ENCODE measurements at regions not wholly inside any gene's neighbourhood (a gene's known extent, or its start where the extent isn't known, plus 50 kb on each side); places are given as distances from the start of the nearest gene placed in this dataset.
"Not testable (repeated sequence)": the region's sequence is repeated elsewhere in the genome, so short reads cannot be mapped to it uniquely, and the experiment has no call there.

DNA sequence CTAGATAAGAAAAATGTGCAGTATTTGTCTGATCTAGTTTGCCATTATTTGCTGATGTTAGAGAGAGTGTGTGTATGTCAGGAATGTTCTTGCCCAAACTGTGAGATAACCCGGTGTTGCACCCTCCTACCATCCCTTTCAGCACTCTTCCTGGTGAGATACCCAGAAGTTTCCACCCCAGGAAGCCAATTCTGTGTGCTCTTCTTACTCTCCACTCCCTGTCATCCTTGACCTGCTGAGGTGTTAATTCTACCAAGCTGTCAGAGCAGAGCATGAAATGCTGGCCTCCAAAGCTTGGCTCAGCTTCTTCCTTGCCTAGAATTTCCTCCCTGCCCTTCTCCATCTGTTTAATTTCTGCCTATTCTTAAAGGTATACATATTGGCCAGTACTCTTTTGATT, 237.3 kb upstream of the CNR1 start:
- Histone ChIP-seq H3K4me1 (ENCODE audit: control insufficient read depth in 3 of 3, insufficient read depth in 3 of 3, low read length in 3 of 3) (no peaks in the 10 kb centered on the region), H3K9me3 (ENCODE audit: control insufficient read depth in 3 of 3, low read length in 3 of 3) (no peaks in the 10 kb centered on the region), H3K27me3 (ENCODE audit: control insufficient read depth in 3 of 3, insufficient read depth in 3 of 3, low read length in 3 of 3) (no peaks in the 10 kb centered on the region), H3K27ac (ENCODE audit: low read depth, low read length) (no peak overlapping the region), H3K36me3 (ENCODE audit: control insufficient read depth in 3 of 3, insufficient read depth in 3 of 3, low read length in 3 of 3) (no peaks in the 10 kb centered on the region), H3K9ac (ENCODE audit: low read depth in 1 of 3, low read length in 3 of 3) (no peak overlapping the region), H3K4me3 (ENCODE audit: low read length in 3 of 3) (no peak overlapping the region)

DNA sequence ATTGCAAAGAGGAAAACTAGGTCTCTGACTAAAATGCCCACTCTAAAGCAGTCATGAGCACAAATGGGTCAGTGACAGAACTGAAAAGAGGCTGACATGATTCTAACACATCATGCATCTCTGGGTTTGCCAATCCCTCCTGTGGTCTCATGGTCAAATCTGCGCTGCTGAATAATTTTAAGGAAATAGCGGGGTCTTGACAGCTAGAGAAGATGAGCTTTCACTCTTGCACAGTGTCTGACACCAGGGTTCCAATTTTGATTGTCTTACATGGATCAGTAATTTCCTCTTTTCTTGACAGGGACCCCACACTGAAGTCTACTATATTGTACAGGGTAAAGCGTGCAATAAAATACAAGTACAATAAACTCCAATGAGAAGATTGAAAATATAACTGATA, 236.8 kb upstream of the CNR1 start:
- H3K9me3 ChIP-seq (ENCODE audit: control insufficient read depth in 3 of 3, low read length in 3 of 3): no peaks in the 10 kb centered on the region
- H3K4me1 ChIP-seq (ENCODE audit: control insufficient read depth in 3 of 3, insufficient read depth in 3 of 3, low read length in 3 of 3): no peaks in the 10 kb centered on the region
- no peaks in the 10 kb centered on the region for H3K36me3 ChIP-seq (ENCODE audit: control insufficient read depth in 3 of 3, insufficient read depth in 3 of 3, low read length in 3 of 3)
- no peak overlapping the region for H3K9ac ChIP-seq (ENCODE audit: low read depth in 1 of 3, low read length in 3 of 3)
- H3K27ac ChIP-seq (ENCODE audit: low read depth, low read length): no peak overlapping the region
- no peak overlapping the region for H3K4me3 ChIP-seq (ENCODE audit: low read length in 3 of 3)
- H3K27me3 ChIP-seq (ENCODE audit: control insufficient read depth in 3 of 3, insufficient read depth in 3 of 3, low read length in 3 of 3): no peaks in the 10 kb centered on the region

DNA sequence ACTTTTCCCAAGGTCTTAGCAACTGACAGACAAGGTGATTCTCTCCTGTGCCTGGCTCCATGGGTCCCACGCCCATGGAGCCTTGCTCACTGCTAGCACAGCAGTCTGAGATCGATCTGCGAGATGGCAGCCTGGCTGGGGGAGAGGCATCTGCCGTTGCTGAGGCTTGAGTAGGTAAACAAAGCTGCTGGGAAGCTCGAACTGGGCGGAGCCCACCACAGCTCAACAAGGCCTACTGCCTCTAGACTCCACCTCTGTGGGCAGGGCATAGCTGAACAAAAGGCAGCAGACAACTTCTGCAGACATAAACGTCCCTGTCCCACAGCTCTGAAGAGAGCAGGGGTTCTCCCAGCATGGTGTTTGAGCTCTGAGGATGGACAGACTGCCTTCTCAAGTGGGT, 224.9 kb upstream of the CNR1 start:
- not testable (repeated sequence) for H3K9me3 ChIP-seq (ENCODE audit: control insufficient read depth in 3 of 3, low read length in 3 of 3); H3K9ac ChIP-seq (ENCODE audit: low read depth in 1 of 3, low read length in 3 of 3); H3K4me3 ChIP-seq (ENCODE audit: low read length in 3 of 3); H3K36me3 ChIP-seq (ENCODE audit: control insufficient read depth in 3 of 3, insufficient read depth in 3 of 3, low read length in 3 of 3); H3K27me3 ChIP-seq (ENCODE audit: control insufficient read depth in 3 of 3, insufficient read depth in 3 of 3, low read length in 3 of 3); H3K4me1 ChIP-seq (ENCODE audit: control insufficient read depth in 3 of 3, insufficient read depth in 3 of 3, low read length in 3 of 3); H3K27ac ChIP-seq (ENCODE audit: low read depth, low read length)

DNA sequence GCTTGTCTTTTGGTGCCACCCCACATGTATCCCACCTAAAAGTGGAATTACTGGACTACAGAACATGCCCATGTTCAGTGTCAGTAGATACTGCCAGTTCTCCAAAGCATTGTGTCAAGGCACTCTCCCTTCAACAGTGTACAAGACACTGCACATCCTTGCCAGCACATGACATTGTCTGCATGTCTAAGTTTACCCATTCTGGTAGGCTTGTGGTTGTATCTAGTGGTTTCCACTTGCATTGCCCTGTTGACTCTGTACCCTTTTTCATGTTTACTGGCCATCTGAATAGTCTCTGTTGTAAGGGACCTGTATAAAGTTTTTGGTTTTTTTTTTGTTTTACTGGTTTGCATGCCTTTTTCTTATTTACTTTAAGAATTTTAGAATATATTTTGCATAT, 222.4 kb upstream of the CNR1 start:
- no peaks in the 10 kb centered on the region for H3K36me3 ChIP-seq (ENCODE audit: control insufficient read depth in 3 of 3, insufficient read depth in 3 of 3, low read length in 3 of 3)
- no peaks in the 10 kb centered on the region for H3K27me3 ChIP-seq (ENCODE audit: control insufficient read depth in 3 of 3, insufficient read depth in 3 of 3, low read length in 3 of 3)

DNA sequence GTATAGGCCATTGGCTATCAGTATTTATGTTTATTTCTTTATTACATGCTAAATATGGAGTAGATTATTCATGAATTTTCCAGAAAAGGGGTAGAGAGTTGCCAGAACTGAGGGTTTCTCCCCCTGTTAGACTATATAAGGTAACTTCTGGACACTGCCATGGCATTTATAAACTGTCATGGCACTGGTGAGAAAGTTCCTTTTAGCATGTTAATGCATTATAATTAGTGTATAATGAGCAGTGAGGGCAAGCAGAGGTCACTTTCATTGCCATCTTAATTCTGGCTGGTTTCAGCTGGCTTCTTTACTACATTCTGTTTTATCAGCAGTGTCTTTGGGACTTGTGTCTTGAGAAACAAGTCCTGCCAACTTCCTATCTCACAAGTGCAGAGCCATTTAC, 220.0 kb upstream of the CNR1 start:
- H3K4me1 ChIP-seq (ENCODE audit: control insufficient read depth in 3 of 3, insufficient read depth in 3 of 3, low read length in 3 of 3): no peaks in the 10 kb centered on the region
- no peak overlapping the region for H3K9ac ChIP-seq (ENCODE audit: low read depth in 1 of 3, low read length in 3 of 3)
- H3K27ac ChIP-seq (ENCODE audit: low read depth, low read length): no peak overlapping the region
- H3K27me3 ChIP-seq (ENCODE audit: control insufficient read depth in 3 of 3, insufficient read depth in 3 of 3, low read length in 3 of 3): no peaks in the 10 kb centered on the region
- no peak overlapping the region for H3K4me3 ChIP-seq (ENCODE audit: low read length in 3 of 3)
- no peaks in the 10 kb centered on the region for H3K36me3 ChIP-seq (ENCODE audit: control insufficient read depth in 3 of 3, insufficient read depth in 3 of 3, low read length in 3 of 3)
- H3K9me3 ChIP-seq (ENCODE audit: control insufficient read depth in 3 of 3, low read length in 3 of 3): no peaks in the 10 kb centered on the region

More for the DNA sequence above, 222.4 kb upstream of the CNR1 start:
- Histone ChIP-seq H3K4me3 (ENCODE audit: low read length in 3 of 3) (no peak overlapping the region), H3K9ac (ENCODE audit: low read depth in 1 of 3, low read length in 3 of 3) (no peak overlapping the region), H3K9me3 (ENCODE audit: control insufficient read depth in 3 of 3, low read length in 3 of 3) (no peaks in the 10 kb centered on the region), H3K27ac (ENCODE audit: low read depth, low read length) (no peak overlapping the region), H3K4me1 (ENCODE audit: control insufficient read depth in 3 of 3, insufficient read depth in 3 of 3, low read length in 3 of 3) (no peaks in the 10 kb centered on the region)

DNA sequence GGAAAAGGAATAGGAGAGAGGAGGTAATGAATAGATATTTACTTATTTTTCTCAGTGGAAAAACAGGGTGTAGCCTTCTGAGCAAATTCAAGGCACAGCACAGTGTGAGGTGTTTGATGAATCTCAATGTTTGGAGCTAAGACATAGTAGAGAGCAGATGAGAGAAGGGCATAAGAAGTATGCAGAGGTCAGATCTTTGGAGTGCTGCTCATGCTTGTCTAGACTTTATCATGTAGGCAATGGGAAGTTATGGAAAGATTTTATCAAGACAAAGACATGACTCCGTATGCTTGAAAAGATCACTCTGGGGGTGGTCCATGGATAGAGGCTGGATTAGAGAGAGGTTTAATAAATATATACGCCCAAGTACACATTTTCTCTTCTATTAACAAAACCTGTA, 217.0 kb upstream of the CNR1 start:
- Histone ChIP-seq H3K9me3 (ENCODE audit: control insufficient read depth in 3 of 3, low read length in 3 of 3) (no peaks in the 10 kb centered on the region), H3K27me3 (ENCODE audit: control insufficient read depth in 3 of 3, insufficient read depth in 3 of 3, low read length in 3 of 3) (no peaks in the 10 kb centered on the region), H3K4me1 (ENCODE audit: control insufficient read depth in 3 of 3, insufficient read depth in 3 of 3, low read length in 3 of 3) (peaks cover 0 to 2% (median 0%) of the 10 kb centered on the region in 3 donors), H3K27ac (ENCODE audit: low read depth, low read length) (no peak overlapping the region), H3K9ac (ENCODE audit: low read depth in 1 of 3, low read length in 3 of 3) (no peak overlapping the region), H3K4me3 (ENCODE audit: low read length in 3 of 3) (no peak overlapping the region), H3K36me3 (ENCODE audit: control insufficient read depth in 3 of 3, insufficient read depth in 3 of 3, low read length in 3 of 3) (no peaks in the 10 kb centered on the region)

DNA sequence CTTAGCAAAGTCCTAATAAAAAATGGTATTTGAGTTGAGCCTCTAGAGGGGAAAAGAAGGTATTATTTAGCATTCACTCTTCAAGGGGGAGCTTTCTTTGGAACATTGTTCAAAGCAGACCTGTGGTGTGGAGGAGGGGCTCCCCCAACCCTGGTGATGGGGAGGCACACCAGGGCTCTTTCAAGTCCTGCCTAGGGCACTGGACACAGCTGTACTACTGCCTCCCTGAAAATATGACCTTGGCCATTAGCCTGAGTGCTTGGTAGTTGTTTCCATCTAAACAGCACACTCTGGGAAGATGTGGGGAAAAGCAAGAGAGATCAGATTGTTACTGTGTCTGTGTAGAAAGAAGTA, 215.1 kb upstream of the CNR1 start:
- no peaks in the 10 kb centered on the region for H3K9me3 ChIP-seq (ENCODE audit: control insufficient read depth in 3 of 3, low read length in 3 of 3)
- H3K27ac ChIP-seq (ENCODE audit: low read depth, low read length): no peak overlapping the region
- H3K9ac ChIP-seq (ENCODE audit: low read depth in 1 of 3, low read length in 3 of 3): no peak overlapping the region
- no peak overlapping the region for H3K4me3 ChIP-seq (ENCODE audit: low read length in 3 of 3)
- no peaks in the 10 kb centered on the region for H3K36me3 ChIP-seq (ENCODE audit: control insufficient read depth in 3 of 3, insufficient read depth in 3 of 3, low read length in 3 of 3)
- H3K27me3 ChIP-seq (ENCODE audit: control insufficient read depth in 3 of 3, insufficient read depth in 3 of 3, low read length in 3 of 3): no peaks in the 10 kb centered on the region
- H3K4me1 ChIP-seq (ENCODE audit: control insufficient read depth in 3 of 3, insufficient read depth in 3 of 3, low read length in 3 of 3): peaks cover 0 to 2% (median 0%) of the 10 kb centered on the region in 3 donors

DNA sequence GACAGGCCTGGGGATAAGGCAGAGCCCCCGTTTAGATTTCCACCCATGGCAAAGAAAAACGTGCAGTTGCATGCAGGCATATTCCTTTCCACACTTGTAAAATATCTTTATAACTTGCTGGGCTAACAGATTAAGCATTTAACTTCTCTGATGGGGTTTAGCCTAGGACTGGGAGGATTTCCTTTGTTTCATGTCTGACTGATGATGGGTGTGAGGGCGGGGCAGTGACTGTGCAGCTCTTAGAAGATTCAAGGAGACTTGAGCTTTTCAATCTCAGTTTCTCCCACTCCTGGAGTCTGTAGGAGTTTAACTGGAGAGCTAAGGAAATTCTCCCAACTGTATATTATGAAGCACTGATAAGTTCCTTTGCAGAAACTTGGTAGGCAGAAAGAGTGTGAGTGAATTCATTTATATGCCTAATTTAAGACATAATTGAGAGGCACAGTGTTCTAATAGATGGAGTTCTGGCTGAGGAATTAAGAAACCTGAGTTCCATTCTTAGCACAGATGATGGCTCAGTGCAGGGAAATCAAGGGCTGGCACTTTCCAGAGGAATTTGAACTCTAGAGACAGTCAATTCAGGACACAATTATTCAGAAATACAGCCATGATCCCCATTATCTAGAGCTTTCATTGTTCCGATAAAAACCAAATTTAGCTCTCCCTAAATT, 214.6 kb upstream of the CNR1 start:
- Histone ChIP-seq H3K27me3 (ENCODE audit: control insufficient read depth in 3 of 3, insufficient read depth in 3 of 3, low read length in 3 of 3) (no peaks in the 10 kb centered on the region), H3K36me3 (ENCODE audit: control insufficient read depth in 3 of 3, insufficient read depth in 3 of 3, low read length in 3 of 3) (no peaks in the 10 kb centered on the region), H3K4me1 (ENCODE audit: control insufficient read depth in 3 of 3, insufficient read depth in 3 of 3, low read length in 3 of 3) (peaks cover 0 to 2% (median 0%) of the 10 kb centered on the region in 3 donors), H3K9me3 (ENCODE audit: control insufficient read depth in 3 of 3, low read length in 3 of 3) (no peaks in the 10 kb centered on the region), H3K9ac (ENCODE audit: low read depth in 1 of 3, low read length in 3 of 3) (no peak overlapping the region), H3K4me3 (ENCODE audit: low read length in 3 of 3) (no peak overlapping the region), H3K27ac (ENCODE audit: low read depth, low read length) (no peak overlapping the region)

DNA sequence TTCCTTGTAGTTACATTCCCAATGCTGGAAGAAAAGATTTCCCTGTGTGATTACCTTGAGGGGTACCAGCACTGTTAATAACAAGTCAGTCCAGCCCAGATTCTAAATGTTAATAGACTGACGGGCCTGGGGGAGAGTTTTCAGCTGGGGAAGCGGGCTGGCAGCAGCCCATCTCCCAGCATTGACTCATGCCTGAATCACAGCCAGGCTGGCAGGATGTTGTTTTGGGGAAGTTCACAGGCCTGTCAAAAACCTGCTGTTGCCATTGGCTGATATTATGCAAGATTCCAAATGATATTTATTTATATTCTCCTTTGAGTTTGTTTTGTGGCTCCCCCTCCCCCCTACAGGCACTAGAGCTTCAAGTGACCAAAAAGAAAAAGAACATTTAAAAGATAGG, 213.9 kb upstream of the CNR1 start:
- Histone ChIP-seq H3K27me3 (ENCODE audit: control insufficient read depth in 3 of 3, insufficient read depth in 3 of 3, low read length in 3 of 3) (no peaks in the 10 kb centered on the region), H3K4me1 (ENCODE audit: control insufficient read depth in 3 of 3, insufficient read depth in 3 of 3, low read length in 3 of 3) (peaks cover 0 to 2% (median 0%) of the 10 kb centered on the region in 3 donors), H3K4me3 (ENCODE audit: low read length in 3 of 3) (no peak overlapping the region), H3K9me3 (ENCODE audit: control insufficient read depth in 3 of 3, low read length in 3 of 3) (no peaks in the 10 kb centered on the region), H3K9ac (ENCODE audit: low read depth in 1 of 3, low read length in 3 of 3) (no peak overlapping the region), H3K27ac (ENCODE audit: low read depth, low read length) (no peak overlapping the region), H3K36me3 (ENCODE audit: control insufficient read depth in 3 of 3, insufficient read depth in 3 of 3, low read length in 3 of 3) (no peaks in the 10 kb centered on the region)

DNA sequence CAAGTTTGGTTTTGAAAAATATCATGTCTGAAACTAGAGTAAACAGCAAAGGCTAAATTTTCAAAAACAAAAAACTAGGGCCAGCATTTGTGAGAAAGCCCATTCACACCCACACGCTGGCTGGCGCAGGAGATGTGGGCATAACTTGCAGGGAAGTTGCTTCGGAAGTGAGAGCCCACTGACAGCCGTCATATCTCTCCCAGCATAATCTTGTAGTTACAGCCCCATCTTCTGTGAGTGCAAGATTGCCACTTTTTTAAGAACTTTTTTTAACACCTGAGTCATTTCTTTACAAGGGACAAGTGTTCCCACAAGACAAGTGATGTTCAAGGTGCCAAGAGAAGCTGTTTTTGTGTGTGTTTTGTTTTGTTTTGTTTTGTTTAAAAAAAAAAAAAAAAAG, 212.5 kb upstream of the CNR1 start:
- peaks cover 0 to 3% (median 0%) of the 10 kb centered on the region in 3 donors for H3K27me3 ChIP-seq (ENCODE audit: control insufficient read depth in 3 of 3, insufficient read depth in 3 of 3, low read length in 3 of 3)
- no peak overlapping the region for H3K27ac ChIP-seq (ENCODE audit: low read depth, low read length)
- peaks cover 0 to 2% (median 0%) of the 10 kb centered on the region in 3 donors for H3K4me1 ChIP-seq (ENCODE audit: control insufficient read depth in 3 of 3, insufficient read depth in 3 of 3, low read length in 3 of 3)
- no peaks in the 10 kb centered on the region for H3K9me3 ChIP-seq (ENCODE audit: control insufficient read depth in 3 of 3, low read length in 3 of 3)
- no peaks in the 10 kb centered on the region for H3K36me3 ChIP-seq (ENCODE audit: control insufficient read depth in 3 of 3, insufficient read depth in 3 of 3, low read length in 3 of 3)
- no peak overlapping the region for H3K9ac ChIP-seq (ENCODE audit: low read depth in 1 of 3, low read length in 3 of 3)
- H3K4me3 ChIP-seq (ENCODE audit: low read length in 3 of 3): no peak overlapping the region
